WTC11 (cell line): ENCODE measurements at regions not wholly inside any gene's neighbourhood (a gene's known extent, or its start where the extent isn't known, plus 50 kb on each side); places are given as distances from the start of the nearest gene placed in this dataset.

Experiments
- ATAC-seq: fragments of 200-7000 bp; cut with Tn5 transposase; 2 replicates; pipeline ENCODE4 v1.10.0; 2021; ENCODE audit warnings: mild to moderate bottlenecking, moderate library complexity
- CTCF ChIA-PET: fragments of 300-600 bp; sonication (Branson Sonifier 250); formaldehyde crosslinking; loops from one replicate; lab custom pipeline; 2021; ENCODE audit warnings: antibody characterized with exemption; lab: Charles Lee
- POLR2A ChIA-PET: fragments of 350-600 bp; sonication (Branson Sonifier 250); formaldehyde crosslinking; loops from one replicate; lab custom pipeline; 2021; ENCODE audit warnings: antibody characterized with exemption; lab: Charles Lee
- DNase-seq: peaks from one replicate; pipeline ENCODE4 v3.0.0; 2021; ENCODE audit warnings: low spot score
- H3K27ac Mint-ChIP-seq: 2 replicates; pipeline ENCODE4 v1.8.0; 2021; ENCODE audit warnings: mixed read lengths
- H3K27me3 Mint-ChIP-seq: 2 replicates; pipeline ENCODE4 v1.8.0; 2021; ENCODE audit warnings: low read depth, mild to moderate bottlenecking, moderate library complexity, mixed read lengths
- H3K36me3 Mint-ChIP-seq: 2 replicates; pipeline ENCODE4 v1.8.0; 2021; ENCODE audit warnings: mixed read lengths
- H3K4me1 Mint-ChIP-seq: 2 replicates; pipeline ENCODE4 v1.8.0; 2022; ENCODE audit warnings: mixed read lengths
- H3K4me3 Mint-ChIP-seq: 2 replicates; pipeline ENCODE4 v1.8.0; 2021; ENCODE audit warnings: mild to moderate bottlenecking, moderate library complexity, mixed read lengths
- H3K9me3 Mint-ChIP-seq: 2 replicates; pipeline ENCODE4 v1.8.0; 2021; ENCODE audit warnings: mixed read lengths
- AFF4 ChIP-seq: sonication (generic); formaldehyde crosslinking; IDR thresholded peaks from 2 replicates; pipeline ENCODE4 v1.8.1; 2023; ENCODE audit warnings: mild to moderate bottlenecking, missing genetic modification reagents, borderline replicate concordance
- FOXK1 ChIP-seq: sonication (generic); formaldehyde crosslinking; IDR thresholded peaks from 2 replicates; pipeline ENCODE4 v1.8.0; 2022; ENCODE audit warnings: mild to moderate bottlenecking, moderate library complexity, missing genetic modification reagents
- JUN ChIP-seq: sonication (generic); formaldehyde crosslinking; IDR thresholded peaks from 2 replicates; pipeline ENCODE4 v1.8.0; 2023; ENCODE audit warnings: mild to moderate bottlenecking, missing genetic modification reagents
- OVOL2 ChIP-seq: fragments of 250-450 bp; sonication (Bioruptor Pico); IDR thresholded peaks from 2 replicates; pipeline ENCODE4 v1.9.0; 2021; ENCODE audit warnings: mild to moderate bottlenecking, borderline replicate concordance
- SMAD3 ChIP-seq: sonication (generic); formaldehyde crosslinking; IDR thresholded peaks from 2 replicates; pipeline ENCODE4 v1.8.0; 2022; ENCODE audit warnings: missing genetic modification reagents, mild to moderate bottlenecking, borderline replicate concordance
- ZBTB21 ChIP-seq: sonication (generic); formaldehyde crosslinking; IDR thresholded peaks from 2 replicates; pipeline ENCODE4 v1.8.1; 2023; ENCODE audit warnings: mild to moderate bottlenecking, missing genetic modification reagents, borderline replicate concordance
- ZNF532 ChIP-seq: fragments of 250-450 bp; sonication (Bioruptor Pico); IDR thresholded peaks from 2 replicates; pipeline ENCODE4 v1.9.0; 2021; ENCODE audit warnings: mild to moderate bottlenecking, borderline replicate concordance
- TF ChIP-seq, protein P1 (sequence below): sonication (generic); formaldehyde crosslinking; IDR thresholded peaks from 2 replicates; pipeline ENCODE4 v1.8.1; 2023; ENCODE audit warnings: mild to moderate bottlenecking, missing genetic modification reagents
- TF ChIP-seq, protein P2 (sequence below): sonication (generic); formaldehyde crosslinking; conservative IDR thresholded peaks from 2 replicates; pipeline ENCODE4 v1.8.1; 2023; ENCODE audit warnings: mild to moderate bottlenecking, low read depth, missing genetic modification reagents, moderate library complexity
- TF ChIP-seq, protein P3 (sequence below): sonication (generic); formaldehyde crosslinking; IDR thresholded peaks from 2 replicates; pipeline ENCODE4 v1.8.1; 2023; ENCODE audit warnings: mild to moderate bottlenecking, moderate library complexity, missing genetic modification reagents
- TF ChIP-seq, protein P4 (sequence below): sonication (generic); formaldehyde crosslinking; IDR thresholded peaks from 2 replicates; pipeline ENCODE4 v1.8.1; 2022; ENCODE audit warnings: low read depth, mild to moderate bottlenecking, moderate library complexity, missing genetic modification reagents, borderline replicate concordance

GRCh38 chr18:78497641-78498040 is 482.0 kb upstream of the SALL3 start:
- H3K4me1 Mint-ChIP-seq: no peaks in the 10 kb centered on the region
- ChIA-PET POLR2A (no interaction called here), CTCF (no interaction called here)
- DNase-seq (no peak), ATAC-seq (no peak)
- peaks cover 17% of the 10 kb centered on the region for H3K36me3 Mint-ChIP-seq
- peaks cover 20% of the 10 kb centered on the region for H3K9me3 Mint-ChIP-seq
- H3K27me3 Mint-ChIP-seq: peaks cover 7% of the 10 kb centered on the region; the same call in 1 of the 2 replicates
- H3K27ac Mint-ChIP-seq: no peak overlapping the region
- H3K4me3 Mint-ChIP-seq: no peak overlapping the region
- TF ChIP-seq, protein P1, sequence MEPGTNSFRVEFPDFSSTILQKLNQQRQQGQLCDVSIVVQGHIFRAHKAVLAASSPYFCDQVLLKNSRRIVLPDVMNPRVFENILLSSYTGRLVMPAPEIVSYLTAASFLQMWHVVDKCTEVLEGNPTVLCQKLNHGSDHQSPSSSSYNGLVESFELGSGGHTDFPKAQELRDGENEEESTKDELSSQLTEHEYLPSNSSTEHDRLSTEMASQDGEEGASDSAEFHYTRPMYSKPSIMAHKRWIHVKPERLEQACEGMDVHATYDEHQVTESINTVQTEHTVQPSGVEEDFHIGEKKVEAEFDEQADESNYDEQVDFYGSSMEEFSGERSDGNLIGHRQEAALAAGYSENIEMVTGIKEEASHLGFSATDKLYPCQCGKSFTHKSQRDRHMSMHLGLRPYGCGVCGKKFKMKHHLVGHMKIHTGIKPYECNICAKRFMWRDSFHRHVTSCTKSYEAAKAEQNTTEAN (CRISPR knock-in tag): no peak
- TF ChIP-seq JUN (no peak), ZNF532 (no peak), FOXK1 (CRISPR knock-in tag) (no peak), AFF4 (no peak), OVOL2 (no peak), SMAD3 (CRISPR knock-in tag) (no peak), ZBTB21 (CRISPR knock-in tag) (no peak)
- TF ChIP-seq, protein P2, sequence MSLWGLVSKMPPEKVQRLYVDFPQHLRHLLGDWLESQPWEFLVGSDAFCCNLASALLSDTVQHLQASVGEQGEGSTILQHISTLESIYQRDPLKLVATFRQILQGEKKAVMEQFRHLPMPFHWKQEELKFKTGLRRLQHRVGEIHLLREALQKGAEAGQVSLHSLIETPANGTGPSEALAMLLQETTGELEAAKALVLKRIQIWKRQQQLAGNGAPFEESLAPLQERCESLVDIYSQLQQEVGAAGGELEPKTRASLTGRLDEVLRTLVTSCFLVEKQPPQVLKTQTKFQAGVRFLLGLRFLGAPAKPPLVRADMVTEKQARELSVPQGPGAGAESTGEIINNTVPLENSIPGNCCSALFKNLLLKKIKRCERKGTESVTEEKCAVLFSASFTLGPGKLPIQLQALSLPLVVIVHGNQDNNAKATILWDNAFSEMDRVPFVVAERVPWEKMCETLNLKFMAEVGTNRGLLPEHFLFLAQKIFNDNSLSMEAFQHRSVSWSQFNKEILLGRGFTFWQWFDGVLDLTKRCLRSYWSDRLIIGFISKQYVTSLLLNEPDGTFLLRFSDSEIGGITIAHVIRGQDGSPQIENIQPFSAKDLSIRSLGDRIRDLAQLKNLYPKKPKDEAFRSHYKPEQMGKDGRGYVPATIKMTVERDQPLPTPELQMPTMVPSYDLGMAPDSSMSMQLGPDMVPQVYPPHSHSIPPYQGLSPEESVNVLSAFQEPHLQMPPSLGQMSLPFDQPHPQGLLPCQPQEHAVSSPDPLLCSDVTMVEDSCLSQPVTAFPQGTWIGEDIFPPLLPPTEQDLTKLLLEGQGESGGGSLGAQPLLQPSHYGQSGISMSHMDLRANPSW (CRISPR knock-in tag): no peak
- TF ChIP-seq, protein P3, sequence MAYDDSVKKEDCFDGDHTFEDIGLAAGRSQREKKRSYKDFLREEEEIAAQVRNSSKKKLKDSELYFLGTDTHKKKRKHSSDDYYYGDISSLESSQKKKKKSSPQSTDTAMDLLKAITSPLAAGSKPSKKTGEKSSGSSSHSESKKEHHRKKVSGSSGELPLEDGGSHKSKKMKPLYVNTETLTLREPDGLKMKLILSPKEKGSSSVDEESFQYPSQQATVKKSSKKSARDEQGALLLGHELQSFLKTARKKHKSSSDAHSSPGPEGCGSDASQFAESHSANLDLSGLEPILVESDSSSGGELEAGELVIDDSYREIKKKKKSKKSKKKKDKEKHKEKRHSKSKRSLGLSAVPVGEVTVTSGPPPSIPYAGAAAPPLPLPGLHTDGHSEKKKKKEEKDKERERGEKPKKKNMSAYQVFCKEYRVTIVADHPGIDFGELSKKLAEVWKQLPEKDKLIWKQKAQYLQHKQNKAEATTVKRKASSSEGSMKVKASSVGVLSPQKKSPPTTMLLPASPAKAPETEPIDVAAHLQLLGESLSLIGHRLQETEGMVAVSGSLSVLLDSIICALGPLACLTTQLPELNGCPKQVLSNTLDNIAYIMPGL (CRISPR knock-in tag): no peak
- TF ChIP-seq, protein P4, sequence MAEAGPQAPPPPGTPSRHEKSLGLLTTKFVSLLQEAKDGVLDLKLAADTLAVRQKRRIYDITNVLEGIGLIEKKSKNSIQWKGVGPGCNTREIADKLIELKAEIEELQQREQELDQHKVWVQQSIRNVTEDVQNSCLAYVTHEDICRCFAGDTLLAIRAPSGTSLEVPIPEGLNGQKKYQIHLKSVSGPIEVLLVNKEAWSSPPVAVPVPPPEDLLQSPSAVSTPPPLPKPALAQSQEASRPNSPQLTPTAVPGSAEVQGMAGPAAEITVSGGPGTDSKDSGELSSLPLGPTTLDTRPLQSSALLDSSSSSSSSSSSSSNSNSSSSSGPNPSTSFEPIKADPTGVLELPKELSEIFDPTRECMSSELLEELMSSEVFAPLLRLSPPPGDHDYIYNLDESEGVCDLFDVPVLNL (CRISPR knock-in tag): no peak
